GM12878 (cell line): ENCODE measurements at regions not wholly inside any gene's neighbourhood (a gene's known extent, or its start where the extent isn't known, plus 50 kb on each side); places are given as distances from the start of the nearest gene placed in this dataset.

ENCODE experiments used
- ATAC-seq: fragments of 200-7000 bp; cut with Tn5 transposase; 3 replicates; pipeline ENCODE4 v1.9.1; 2020; ENCODE audit warnings: mild to moderate bottlenecking, moderate library complexity
- BruUV-seq: library from RNA; stranded (reverse); fragments of 400-500 nt; replicated peaks from 2 replicates; lab custom pipeline; 2021; lab: Mats Ljungman, UMichigan
- CTCF ChIA-PET: fragments of 300-600 bp; sonication (Branson Sonifier 250); formaldehyde crosslinking; extraction: SDS; loops from one replicate; lab custom pipeline; 2021; ENCODE audit warnings: inconsistent platforms; lab: Yijun Ruan, JAX
- POLR2A ChIA-PET: fragments of 350-600 bp; formaldehyde crosslinking; extraction: SDS; loops from one replicate; lab custom pipeline; 2021; ENCODE audit warnings: inconsistent platforms; lab: Charles Lee
- RAD21 ChIA-PET: fragments of 300-600 bp; sonication (Branson Sonifier 250); formaldehyde crosslinking; loops from one replicate; lab custom pipeline; 2023; ENCODE audit warnings: antibody characterized with exemption; ENCODE audit not compliant: unreplicated experiment; lab: Charles Lee
- SMC1A ChIA-PET: fragments of 300-600 bp; sonication (Branson Sonifier 250); formaldehyde crosslinking; loops from one replicate; lab custom pipeline; 2023; ENCODE audit not compliant: unreplicated experiment, uncharacterized antibody; lab: Charles Lee
- DNase-seq: peaks from one replicate; pipeline ENCODE4 v3.0.0-alpha.2; 2011; ENCODE audit warnings: low read depth, low spot score
- FAIRE-seq: peaks from 3 replicates; lab custom pipeline; 2011; peaks lifted over from hg19 to GRCh38; lab: Jason Lieb, UNC
- H2AFZ ChIP-seq: 2 replicates; pipeline ENCODE4 v1.6.0; 2011; ENCODE audit warnings: low read depth, low read length, control low read depth; ENCODE audit not compliant: control insufficient read depth
- H3K27ac ChIP-seq: 2 replicates; pipeline ENCODE4 v1.5.1; 2011; ENCODE audit warnings: control low read depth; ENCODE audit not compliant: control insufficient read depth, insufficient read depth
- H3K27me3 ChIP-seq, 2 experiments: replicated peaks in 1 of 2; 2 replicates each; pipeline versions ENCODE4 v1.6.0 to v1.6.1; 2011; ENCODE audit warnings: low read length in 1 of 2; ENCODE audit not compliant: control insufficient read depth in 2 of 2, insufficient read depth in 2 of 2
- H3K36me3 ChIP-seq, 2 experiments: 2 replicates each; pipeline ENCODE4 v1.5.1; 2011; ENCODE audit warnings: low read length in 1 of 2; ENCODE audit not compliant: control insufficient read depth in 2 of 2, insufficient read depth in 2 of 2
- H3K4me1 ChIP-seq: 2 replicates; pipeline ENCODE4 v1.6.1; 2011; ENCODE audit warnings: mild to moderate bottlenecking, low read length, moderate library complexity, mixed read lengths; ENCODE audit not compliant: control insufficient read depth, insufficient read depth
- H3K4me2 ChIP-seq: 2 replicates; pipeline ENCODE4 v1.6.0; 2011; ENCODE audit warnings: control low read depth; ENCODE audit not compliant: control insufficient read depth, insufficient read depth
- H3K4me3 ChIP-seq: fragments of 200-600 bp; sonication (generic); 2 replicates; pipeline ENCODE4 v1.5.1; 2016
- H3K79me2 ChIP-seq: 2 replicates; pipeline ENCODE4 v1.6.0; 2011; ENCODE audit warnings: low read length; ENCODE audit not compliant: control insufficient read depth, insufficient read depth
- H3K9ac ChIP-seq: 2 replicates; pipeline ENCODE4 v1.8.0; 2011; ENCODE audit warnings: low read length, control low read depth, mixed read lengths; ENCODE audit not compliant: control insufficient read depth, insufficient read depth
- H3K9me3 ChIP-seq: replicated peaks from 3 replicates; pipeline ENCODE4 v1.5.1; 2011; ENCODE audit warnings: mild to moderate bottlenecking, low read length; ENCODE audit not compliant: control insufficient read depth, insufficient read depth
- H4K20me1 ChIP-seq: 2 replicates; pipeline ENCODE4 v1.6.0; 2011; ENCODE audit not compliant: control insufficient read depth, insufficient read depth
- BACH1 ChIP-seq: fragments of 450-650 bp; IDR thresholded peaks from 2 replicates; pipeline ENCODE4 v1.6.1; 2017; ENCODE audit warnings: mild to moderate bottlenecking, borderline replicate concordance
- CBFB ChIP-seq: IDR thresholded peaks from 2 replicates; pipeline ENCODE4 v1.6.1; 2016; ENCODE audit warnings: antibody characterized with exemption, low read depth
- CHD1 ChIP-seq: IDR thresholded peaks from 2 replicates; pipeline ENCODE4 v1.6.1; 2012; ENCODE audit warnings: low read depth, low read length, improper control_type of control experiment
- CHD4 ChIP-seq: fragments of 200-600 bp; sonication (generic); IDR thresholded peaks from 2 replicates; pipeline ENCODE4 v1.6.1; 2016; ENCODE audit warnings: mild to moderate bottlenecking
- ELK1 ChIP-seq: IDR thresholded peaks from 2 replicates; pipeline ENCODE4 v1.6.1; 2012; ENCODE audit warnings: low read depth, low read length, improper control_type of control experiment
- GATAD2B ChIP-seq: fragments of 450-650 bp; conservative IDR thresholded peaks from 2 replicates; pipeline ENCODE4 v1.6.1; 2017; ENCODE audit warnings: low read depth, mild to moderate bottlenecking, moderate library complexity
- HDGF ChIP-seq: fragments of 450-650 bp; IDR thresholded peaks from 2 replicates; pipeline ENCODE4 v1.6.1; 2016; ENCODE audit warnings: antibody characterized with exemption
- NR2C2 ChIP-seq: IDR thresholded peaks from 2 replicates; pipeline ENCODE4 v1.6.1; 2011; ENCODE audit warnings: borderline replicate concordance, low read depth; ENCODE audit not compliant: control insufficient read depth, insufficient read length
- POU2F2 ChIP-seq: IDR thresholded peaks from 3 replicates; pipeline ENCODE4 v1.6.1; 2011; ENCODE audit warnings: low read depth, mild to moderate bottlenecking, low read length, borderline replicate concordance
- SIN3A ChIP-seq: IDR thresholded peaks from 2 replicates; pipeline ENCODE4 v1.6.1; 2012; ENCODE audit warnings: low read depth, low read length, improper control_type of control experiment
- SUPT20H ChIP-seq: IDR thresholded peaks from 2 replicates; pipeline ENCODE4 v1.6.1; 2011; ENCODE audit warnings: low read depth, mild to moderate bottlenecking, low read length, moderate library complexity, borderline replicate concordance; ENCODE audit not compliant: control insufficient read depth
- SUZ12 ChIP-seq: fragments of 200-600 bp; sonication (generic); IDR thresholded peaks from one replicate; pipeline ENCODE4 v1.6.1; 2018; ENCODE audit warnings: antibody characterized with exemption, mild to moderate bottlenecking; ENCODE audit not compliant: unreplicated experiment
- ZNF274 ChIP-seq: IDR thresholded peaks from one replicate; pipeline ENCODE4 v1.8.0; 2011; ENCODE audit not compliant: insufficient read length, insufficient read depth
- ZNF592 ChIP-seq: fragments of 450-650 bp; IDR thresholded peaks from 2 replicates; pipeline ENCODE4 v1.6.1; 2017; ENCODE audit warnings: mild to moderate bottlenecking, moderate library complexity
- WGBS: methylation state at CpG from one replicate; pipeline ENCODE4 v1.1.6; 2016; ENCODE audit warnings: low lambda C conversion rate; ENCODE audit not compliant: insufficient replicate concordance, insufficient coverage; ENCODE audit errors: missing lambda C conversion rate; 5-methylcytosine and 5-hydroxymethylcytosine counted together
- in situ Hi-C: fragments of 300-500 bp; cut with MboI; formaldehyde crosslinking; loops from 9 replicates; pipeline ENCODE4 v1.14.3; 2018; ENCODE audit warnings: mixed read lengths
- intact Hi-C: fragments of 100-400 bp; cut with micrococcal nuclease; formaldehyde crosslinking; loops from one replicate; pipeline ENCODE4 v1.14.2; 2022; ENCODE audit not compliant: unreplicated experiment

GRCh38 chr5:148002451-148002850 lies 61.3 kb upstream of the SPINK5 start:
- intact Hi-C loops, result no loop called here
- no peak for ATAC-seq
- ChIA-PET POLR2A (no interaction called here), SMC1A (no interaction called here), CTCF (no interaction called here), RAD21 (no interaction called here)
- Histone ChIP-seq H3K4me2 (no peak overlapping the region), H3K4me3 (no peak overlapping the region), H2AFZ (no peak overlapping the region), H3K4me1 (no peaks in the 10 kb centered on the region), H3K9me3 (no peaks in the 10 kb centered on the region; the same call in 2 of the 3 replicates), H3K27me3 (no peaks in the 10 kb centered on the region), H3K27ac (no peak overlapping the region), H4K20me1 (no peaks in the 10 kb centered on the region), H3K79me2 (no peaks in the 10 kb centered on the region), H3K9ac (no peak overlapping the region), H3K36me3 (no peaks in the 10 kb centered on the region)
- no peak for FAIRE-seq
- DNase-seq, result no peak
- no TSS peak for BruUV-seq
- in situ Hi-C loops, result no loop called here
- no peak for TF ChIP-seq NR2C2
- no peak for TF ChIP-seq ZNF274
- no peak for TF ChIP-seq POU2F2
- TF ChIP-seq CBFB, result no peak
- no peak for TF ChIP-seq SUZ12
- TF ChIP-seq SIN3A, result no peak
- no peak for TF ChIP-seq CHD4
- TF ChIP-seq ELK1, result no peak
- no peak for TF ChIP-seq BACH1
- TF ChIP-seq SUPT20H, result no peak
- TF ChIP-seq ZNF592, result no peak
- TF ChIP-seq HDGF, result no peak
- no peak for TF ChIP-seq GATAD2B
- no peak for TF ChIP-seq CHD1
- WGBS, result 56% methylated on average over 3 of the region's 3 CpGs
